NT2/D1 (cell line): ENCODE measurements at regions not wholly inside any gene's neighbourhood (a gene's known extent, or its start where the extent isn't known, plus 50 kb on each side); places are given as distances from the start of the nearest gene placed in this dataset.

Experiments
- SUZ12 ChIP-seq: IDR thresholded peaks from 2 replicates; pipeline ENCODE4 v1.6.1; 2011; ENCODE audit not compliant: insufficient read length, insufficient read depth; ENCODE audit errors: extremely low read depth
- YY1 ChIP-seq: IDR thresholded peaks from 2 replicates; pipeline ENCODE4 v1.6.1; 2011; ENCODE audit not compliant: insufficient read length, insufficient read depth

GRCh38 chr18:24853076-24853475 lies 392.6 kb downstream of the HRH4 start:
- TF ChIP-seq SUZ12, result no peak
- no peak for TF ChIP-seq YY1
